ENCODE measurements at regions not wholly inside any gene's neighbourhood (a gene's known extent, or its start where the extent isn't known, plus 50 kb on each side); places are given as distances from the start of the nearest gene placed in this dataset.

- no peak overlapping the region for H3K4me3 ChIP-seq (replicated peaks in 1 of 2; ENCODE audit: low read depth in 2 of 2, low read length in 2 of 2)
- TF ChIP-seq, protein P1, sequence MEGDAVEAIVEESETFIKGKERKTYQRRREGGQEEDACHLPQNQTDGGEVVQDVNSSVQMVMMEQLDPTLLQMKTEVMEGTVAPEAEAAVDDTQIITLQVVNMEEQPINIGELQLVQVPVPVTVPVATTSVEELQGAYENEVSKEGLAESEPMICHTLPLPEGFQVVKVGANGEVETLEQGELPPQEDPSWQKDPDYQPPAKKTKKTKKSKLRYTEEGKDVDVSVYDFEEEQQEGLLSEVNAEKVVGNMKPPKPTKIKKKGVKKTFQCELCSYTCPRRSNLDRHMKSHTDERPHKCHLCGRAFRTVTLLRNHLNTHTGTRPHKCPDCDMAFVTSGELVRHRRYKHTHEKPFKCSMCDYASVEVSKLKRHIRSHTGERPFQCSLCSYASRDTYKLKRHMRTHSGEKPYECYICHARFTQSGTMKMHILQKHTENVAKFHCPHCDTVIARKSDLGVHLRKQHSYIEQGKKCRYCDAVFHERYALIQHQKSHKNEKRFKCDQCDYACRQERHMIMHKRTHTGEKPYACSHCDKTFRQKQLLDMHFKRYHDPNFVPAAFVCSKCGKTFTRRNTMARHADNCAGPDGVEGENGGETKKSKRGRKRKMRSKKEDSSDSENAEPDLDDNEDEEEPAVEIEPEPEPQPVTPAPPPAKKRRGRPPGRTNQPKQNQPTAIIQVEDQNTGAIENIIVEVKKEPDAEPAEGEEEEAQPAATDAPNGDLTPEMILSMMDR (IDR thresholded peaks at IDR 0.05; ENCODE audit: low read depth, low read length) = no peak
These were observed 976.3 kb downstream of the DSC3 start for GRCh38 chr18:30066288-30066687.

GRCh38 chr18:30057398-30057797 lies 985.1 kb downstream of the DSC3 start:
- TF ChIP-seq, protein P1 (IDR thresholded peaks at IDR 0.05; ENCODE audit: low read depth, low read length) = no peak
- no peak for DNase-seq (ENCODE audit: low read depth in 2 of 2)
- H3K4me3 ChIP-seq (replicated peaks in 1 of 2; ENCODE audit: low read depth in 2 of 2, low read length in 2 of 2) = no peak overlapping the region

More at GRCh38 chr18:30066288-30066687, 976.3 kb downstream of the DSC3 start:
- no peak for DNase-seq (ENCODE audit: low read depth in 2 of 2)

DNA sequence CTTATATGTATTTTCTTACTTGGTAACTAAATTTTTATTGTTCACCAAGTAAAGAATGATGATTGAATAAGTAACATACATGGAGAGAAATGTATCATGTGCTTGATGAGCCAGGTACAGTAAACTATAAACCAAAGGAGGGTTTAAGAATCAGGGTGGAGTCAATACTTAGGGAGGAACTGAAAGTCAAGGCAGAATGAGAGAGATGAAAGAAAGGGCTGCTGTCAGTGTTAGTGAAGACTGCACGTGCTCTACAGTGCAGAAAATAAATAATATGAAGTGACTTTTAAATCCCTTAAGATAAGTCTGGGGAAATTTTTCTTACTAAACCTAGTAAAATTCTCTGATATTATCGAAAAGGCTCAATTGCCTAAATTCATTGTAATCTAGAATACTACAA lies 986.0 kb downstream of the DSC3 start:
- TF ChIP-seq, protein P1 (IDR thresholded peaks at IDR 0.05; ENCODE audit: low read depth, low read length) = no peak
- H3K4me3 ChIP-seq (replicated peaks in 1 of 2; ENCODE audit: low read depth in 2 of 2, low read length in 2 of 2) = no peak overlapping the region
- no peak for DNase-seq (ENCODE audit: low read depth in 2 of 2)

DNA sequence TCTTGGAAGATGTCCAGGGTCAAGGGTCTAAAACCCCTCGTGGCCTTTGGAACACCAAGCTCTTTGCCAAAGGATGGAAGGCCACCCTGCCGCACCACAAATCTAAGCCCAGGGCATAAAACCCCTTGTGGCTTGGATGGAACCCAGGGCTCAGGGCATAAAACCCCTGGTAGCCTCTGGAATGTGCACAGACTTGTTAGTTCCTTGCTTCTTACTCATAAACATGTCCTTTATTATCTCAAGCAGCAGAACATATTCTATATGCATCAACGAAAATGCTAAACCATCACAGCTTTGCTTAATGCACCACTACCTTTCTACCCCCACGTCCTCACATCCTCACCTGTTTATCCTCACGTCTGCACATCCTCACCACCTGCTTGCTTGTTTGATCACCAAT lies 998.0 kb downstream of the DSC3 start:
- TF ChIP-seq, protein P1 (IDR thresholded peaks at IDR 0.05; ENCODE audit: low read depth, low read length) = no peak
- DNase-seq (ENCODE audit: low read depth in 2 of 2) = no peak
- no peak overlapping the region for H3K4me3 ChIP-seq (replicated peaks in 1 of 2; ENCODE audit: low read depth in 2 of 2, low read length in 2 of 2)

GRCh38 chr18:30039201-30039600 lies 1003.3 kb downstream of the DSC3 start:
- TF ChIP-seq, protein P1 (IDR thresholded peaks at IDR 0.05; ENCODE audit: low read depth, low read length) = no peak
- DNase-seq (ENCODE audit: low read depth in 2 of 2) = no peak
- no peak overlapping the region for H3K4me3 ChIP-seq (replicated peaks in 1 of 2; ENCODE audit: low read depth in 2 of 2, low read length in 2 of 2)

GRCh38 chr18:30034818-30035217 lies 1007.7 kb downstream of the DSC3 start:
- DNase-seq (ENCODE audit: low read depth in 2 of 2) = no peak
- H3K4me3 ChIP-seq (replicated peaks in 1 of 2; ENCODE audit: low read depth in 2 of 2, low read length in 2 of 2) = no peak overlapping the region
- TF ChIP-seq, protein P1 (IDR thresholded peaks at IDR 0.05; ENCODE audit: low read depth, low read length) = no peak

DNA sequence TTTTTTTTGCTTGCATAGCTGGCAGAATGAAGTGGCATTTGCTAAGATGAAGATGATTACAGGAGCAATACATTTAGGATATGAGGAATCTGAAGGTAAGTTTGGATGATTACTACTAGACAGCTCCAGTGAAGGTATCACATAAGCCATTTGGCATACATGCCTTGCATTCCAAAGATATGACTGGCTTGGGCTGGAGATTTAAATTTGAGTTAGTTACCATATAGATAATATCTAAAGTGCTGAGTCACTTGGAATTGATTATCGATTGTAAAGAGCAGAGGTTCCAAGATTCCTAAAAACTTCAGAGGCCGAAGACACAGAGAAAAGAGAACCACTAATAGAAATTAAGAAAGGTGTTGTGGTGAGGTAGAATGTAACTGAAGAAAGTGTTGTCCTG lies 1026.4 kb downstream of the DSC3 start:
- TF ChIP-seq, protein P1 (IDR thresholded peaks at IDR 0.05; ENCODE audit: low read depth, low read length) = no peak
- no peak for DNase-seq (ENCODE audit: low read depth in 2 of 2)
- H3K4me3 ChIP-seq (replicated peaks in 1 of 2; ENCODE audit: low read depth in 2 of 2, low read length in 2 of 2) = no peak overlapping the region
